ENCODE measurements at regions not wholly inside any gene's neighbourhood (a gene's known extent, or its start where the extent isn't known, plus 50 kb on each side); places are given as distances from the start of the nearest gene placed in this dataset.

GRCh38 chr3:80465746-80466145, 697.9 kb upstream of the ROBO1 start:
- TF ChIP-seq, protein P1, sequence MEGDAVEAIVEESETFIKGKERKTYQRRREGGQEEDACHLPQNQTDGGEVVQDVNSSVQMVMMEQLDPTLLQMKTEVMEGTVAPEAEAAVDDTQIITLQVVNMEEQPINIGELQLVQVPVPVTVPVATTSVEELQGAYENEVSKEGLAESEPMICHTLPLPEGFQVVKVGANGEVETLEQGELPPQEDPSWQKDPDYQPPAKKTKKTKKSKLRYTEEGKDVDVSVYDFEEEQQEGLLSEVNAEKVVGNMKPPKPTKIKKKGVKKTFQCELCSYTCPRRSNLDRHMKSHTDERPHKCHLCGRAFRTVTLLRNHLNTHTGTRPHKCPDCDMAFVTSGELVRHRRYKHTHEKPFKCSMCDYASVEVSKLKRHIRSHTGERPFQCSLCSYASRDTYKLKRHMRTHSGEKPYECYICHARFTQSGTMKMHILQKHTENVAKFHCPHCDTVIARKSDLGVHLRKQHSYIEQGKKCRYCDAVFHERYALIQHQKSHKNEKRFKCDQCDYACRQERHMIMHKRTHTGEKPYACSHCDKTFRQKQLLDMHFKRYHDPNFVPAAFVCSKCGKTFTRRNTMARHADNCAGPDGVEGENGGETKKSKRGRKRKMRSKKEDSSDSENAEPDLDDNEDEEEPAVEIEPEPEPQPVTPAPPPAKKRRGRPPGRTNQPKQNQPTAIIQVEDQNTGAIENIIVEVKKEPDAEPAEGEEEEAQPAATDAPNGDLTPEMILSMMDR (IDR thresholded peaks at IDR 0.05), result no peak
- TF ChIP-seq EP300 (IDR thresholded peaks at IDR 0.05) (no peak), POLR2A (IDR thresholded peaks at IDR 0.05) (no peak)

Measured in tibial nerve (tissue), 4 donors.